ENCODE measurements at regions not wholly inside any gene's neighbourhood (a gene's known extent, or its start where the extent isn't known, plus 50 kb on each side); places are given as distances from the start of the nearest gene placed in this dataset.

DNA sequence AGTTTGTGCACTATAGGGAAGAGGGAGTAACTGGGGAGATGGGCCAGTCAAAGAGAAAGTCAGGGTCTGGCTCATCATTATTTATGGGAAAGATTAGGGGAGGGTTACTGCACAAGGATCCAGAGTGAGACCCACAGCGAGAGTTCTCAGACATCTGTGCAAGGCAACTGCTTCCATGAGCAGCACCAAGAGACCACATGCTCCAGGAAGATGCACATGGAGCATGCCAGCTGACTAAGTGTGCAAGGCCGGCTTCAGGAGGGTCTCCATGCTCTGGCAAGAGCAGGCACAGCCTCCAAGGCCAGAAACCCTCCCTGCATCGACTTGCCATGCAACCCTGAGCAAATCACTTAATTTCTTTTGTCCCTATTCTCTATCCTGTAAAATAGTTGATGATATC lies 616.9 kb downstream of the CSNK1G3 start:
- TF ChIP-seq, protein P1, sequence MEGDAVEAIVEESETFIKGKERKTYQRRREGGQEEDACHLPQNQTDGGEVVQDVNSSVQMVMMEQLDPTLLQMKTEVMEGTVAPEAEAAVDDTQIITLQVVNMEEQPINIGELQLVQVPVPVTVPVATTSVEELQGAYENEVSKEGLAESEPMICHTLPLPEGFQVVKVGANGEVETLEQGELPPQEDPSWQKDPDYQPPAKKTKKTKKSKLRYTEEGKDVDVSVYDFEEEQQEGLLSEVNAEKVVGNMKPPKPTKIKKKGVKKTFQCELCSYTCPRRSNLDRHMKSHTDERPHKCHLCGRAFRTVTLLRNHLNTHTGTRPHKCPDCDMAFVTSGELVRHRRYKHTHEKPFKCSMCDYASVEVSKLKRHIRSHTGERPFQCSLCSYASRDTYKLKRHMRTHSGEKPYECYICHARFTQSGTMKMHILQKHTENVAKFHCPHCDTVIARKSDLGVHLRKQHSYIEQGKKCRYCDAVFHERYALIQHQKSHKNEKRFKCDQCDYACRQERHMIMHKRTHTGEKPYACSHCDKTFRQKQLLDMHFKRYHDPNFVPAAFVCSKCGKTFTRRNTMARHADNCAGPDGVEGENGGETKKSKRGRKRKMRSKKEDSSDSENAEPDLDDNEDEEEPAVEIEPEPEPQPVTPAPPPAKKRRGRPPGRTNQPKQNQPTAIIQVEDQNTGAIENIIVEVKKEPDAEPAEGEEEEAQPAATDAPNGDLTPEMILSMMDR (IDR thresholded peaks at IDR 0.05; ENCODE audit: low read depth, low read length, missing input control): no peak
- TF ChIP-seq GABPA (IDR thresholded peaks at IDR 0.05 in 1 of 2, conservative IDR thresholded peaks at IDR 0.05 in 1 of 2): no peak
- TF ChIP-seq TAF1 (conservative IDR thresholded peaks at IDR 0.05): no peak
- TF ChIP-seq, protein P2, sequence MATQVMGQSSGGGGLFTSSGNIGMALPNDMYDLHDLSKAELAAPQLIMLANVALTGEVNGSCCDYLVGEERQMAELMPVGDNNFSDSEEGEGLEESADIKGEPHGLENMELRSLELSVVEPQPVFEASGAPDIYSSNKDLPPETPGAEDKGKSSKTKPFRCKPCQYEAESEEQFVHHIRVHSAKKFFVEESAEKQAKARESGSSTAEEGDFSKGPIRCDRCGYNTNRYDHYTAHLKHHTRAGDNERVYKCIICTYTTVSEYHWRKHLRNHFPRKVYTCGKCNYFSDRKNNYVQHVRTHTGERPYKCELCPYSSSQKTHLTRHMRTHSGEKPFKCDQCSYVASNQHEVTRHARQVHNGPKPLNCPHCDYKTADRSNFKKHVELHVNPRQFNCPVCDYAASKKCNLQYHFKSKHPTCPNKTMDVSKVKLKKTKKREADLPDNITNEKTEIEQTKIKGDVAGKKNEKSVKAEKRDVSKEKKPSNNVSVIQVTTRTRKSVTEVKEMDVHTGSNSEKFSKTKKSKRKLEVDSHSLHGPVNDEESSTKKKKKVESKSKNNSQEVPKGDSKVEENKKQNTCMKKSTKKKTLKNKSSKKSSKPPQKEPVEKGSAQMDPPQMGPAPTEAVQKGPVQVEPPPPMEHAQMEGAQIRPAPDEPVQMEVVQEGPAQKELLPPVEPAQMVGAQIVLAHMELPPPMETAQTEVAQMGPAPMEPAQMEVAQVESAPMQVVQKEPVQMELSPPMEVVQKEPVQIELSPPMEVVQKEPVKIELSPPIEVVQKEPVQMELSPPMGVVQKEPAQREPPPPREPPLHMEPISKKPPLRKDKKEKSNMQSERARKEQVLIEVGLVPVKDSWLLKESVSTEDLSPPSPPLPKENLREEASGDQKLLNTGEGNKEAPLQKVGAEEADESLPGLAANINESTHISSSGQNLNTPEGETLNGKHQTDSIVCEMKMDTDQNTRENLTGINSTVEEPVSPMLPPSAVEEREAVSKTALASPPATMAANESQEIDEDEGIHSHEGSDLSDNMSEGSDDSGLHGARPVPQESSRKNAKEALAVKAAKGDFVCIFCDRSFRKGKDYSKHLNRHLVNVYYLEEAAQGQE (IDR thresholded peaks at IDR 0.05): no peak
- TF ChIP-seq RAD21 (IDR thresholded peaks at IDR 0.05): no peak
- TF ChIP-seq, protein P3, sequence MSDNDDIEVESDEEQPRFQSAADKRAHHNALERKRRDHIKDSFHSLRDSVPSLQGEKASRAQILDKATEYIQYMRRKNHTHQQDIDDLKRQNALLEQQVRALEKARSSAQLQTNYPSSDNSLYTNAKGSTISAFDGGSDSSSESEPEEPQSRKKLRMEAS (IDR thresholded peaks at IDR 0.05): no peak
- no peak for TF ChIP-seq SP1 (IDR thresholded peaks at IDR 0.05)
- TF ChIP-seq JUND (IDR thresholded peaks at IDR 0.05): no peak
